WTC11 (cell line): ENCODE measurements at regions not wholly inside any gene's neighbourhood (a gene's known extent, or its start where the extent isn't known, plus 50 kb on each side); places are given as distances from the start of the nearest gene placed in this dataset.

Experiments
- CTCF ChIP-seq: fragments of 200-600 bp; IDR thresholded peaks from 2 replicates; pipeline ENCODE4 v1.8.0; 2022; ENCODE audit warnings: antibody characterized with exemption
- FOXK1 ChIP-seq: sonication (generic); formaldehyde crosslinking; IDR thresholded peaks from 2 replicates; pipeline ENCODE4 v1.8.0; 2022; ENCODE audit warnings: mild to moderate bottlenecking, moderate library complexity, missing genetic modification reagents
- NFYB ChIP-seq: sonication (generic); formaldehyde crosslinking; conservative IDR thresholded peaks from 2 replicates; pipeline ENCODE4 v1.8.0; 2022; ENCODE audit warnings: low read depth, missing genetic modification reagents
- USF2 ChIP-seq: sonication (generic); formaldehyde crosslinking; IDR thresholded peaks from 2 replicates; pipeline ENCODE4 v1.8.1; 2023; ENCODE audit warnings: mild to moderate bottlenecking, missing genetic modification reagents, moderate library complexity

GRCh38 chr1:184162281-184162680 lies 110.8 kb downstream of the TSEN15 start:
- no peak for TF ChIP-seq CTCF
- TF ChIP-seq FOXK1 (CRISPR knock-in tag): no peak
- no peak for TF ChIP-seq USF2 (CRISPR knock-in tag)
- TF ChIP-seq NFYB (CRISPR knock-in tag): no peak
